ENCODE measurements at regions not wholly inside any gene's neighbourhood (a gene's known extent, or its start where the extent isn't known, plus 50 kb on each side); places are given as distances from the start of the nearest gene placed in this dataset.
"Not testable (repeated sequence)": the region's sequence is repeated elsewhere in the genome, so short reads cannot be mapped to it uniquely, and the experiment has no call there.

DNA sequence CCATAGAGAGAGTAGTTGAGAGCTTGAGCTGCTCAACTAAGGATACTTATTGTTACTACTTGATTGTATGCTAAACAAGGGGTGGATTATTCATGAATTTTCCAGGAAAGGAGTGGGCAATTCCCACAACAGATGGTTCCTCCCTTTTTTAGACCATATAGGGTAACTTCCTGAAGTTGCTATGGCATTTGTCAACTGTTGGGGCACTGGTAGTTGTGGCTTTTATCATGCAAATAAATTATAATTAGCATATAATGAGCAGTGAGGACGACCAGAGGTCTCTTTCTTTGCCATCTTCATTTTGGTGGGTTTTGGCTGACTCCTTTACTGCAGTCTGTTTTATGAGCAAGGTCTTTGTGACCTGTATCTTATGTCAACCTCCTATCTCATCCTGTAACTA is 1403.5 kb upstream of the PABPC4L start:
- DNase-seq = no peak

DNA sequence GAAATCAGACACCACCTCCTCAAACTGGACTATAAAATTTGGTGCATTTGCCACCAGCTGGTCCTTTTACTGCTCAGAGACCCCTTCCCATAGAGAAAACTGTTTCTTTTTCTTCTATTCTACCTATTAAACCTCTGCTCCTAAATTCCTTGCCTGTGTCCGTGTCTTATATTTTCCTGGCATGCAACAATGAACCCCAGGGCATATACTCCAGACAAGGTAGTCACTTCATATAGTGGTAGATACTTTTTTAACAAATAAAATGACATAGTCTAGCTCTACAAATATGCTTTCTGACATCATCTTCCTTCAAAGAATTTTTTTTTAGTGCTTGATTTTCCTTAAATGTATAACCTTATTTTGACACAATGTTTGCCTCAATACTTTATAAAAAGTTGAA is 1402.9 kb upstream of the PABPC4L start:
- DNase-seq = no peak

DNA sequence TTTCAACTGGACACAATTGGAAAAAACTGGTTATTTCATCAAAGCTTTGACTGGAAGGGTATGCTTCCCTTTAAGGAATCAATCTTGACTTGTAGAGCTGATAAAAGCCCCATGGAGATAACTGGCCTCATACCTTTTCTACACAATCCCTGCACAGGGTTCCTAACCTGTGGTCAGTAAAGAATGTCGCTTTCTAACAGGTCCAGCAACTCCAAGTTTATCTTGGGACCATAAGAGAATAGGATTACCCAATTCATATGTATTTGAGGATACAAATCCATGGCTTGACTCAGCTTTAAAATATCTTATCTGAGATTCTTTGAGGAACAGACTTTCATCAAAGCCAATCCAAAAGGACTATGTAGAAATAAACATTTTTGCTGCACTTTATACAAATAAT is 1399.8 kb upstream of the PABPC4L start:
- DNase-seq = no peak

DNA sequence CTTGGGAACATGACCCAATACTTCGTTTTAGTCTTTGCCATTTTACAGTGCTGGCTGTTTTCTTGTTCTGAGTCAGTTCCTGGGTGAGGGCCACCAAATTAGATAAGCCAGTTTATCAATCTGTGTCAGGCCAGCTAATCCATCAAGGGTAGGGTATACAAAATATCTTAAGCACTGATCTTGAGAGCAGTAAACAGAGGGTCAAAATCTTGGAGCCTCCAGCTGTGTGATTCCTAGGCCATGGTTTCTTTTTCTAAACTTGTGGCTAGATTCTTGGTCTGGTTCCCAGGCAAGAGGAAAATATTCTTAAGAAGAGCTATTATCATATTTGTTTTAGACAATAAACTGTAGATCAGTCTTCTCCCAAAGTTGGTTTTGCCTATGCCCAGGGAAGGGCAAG is 1396.6 kb upstream of the PABPC4L start:
- DNase-seq = no peak

DNA sequence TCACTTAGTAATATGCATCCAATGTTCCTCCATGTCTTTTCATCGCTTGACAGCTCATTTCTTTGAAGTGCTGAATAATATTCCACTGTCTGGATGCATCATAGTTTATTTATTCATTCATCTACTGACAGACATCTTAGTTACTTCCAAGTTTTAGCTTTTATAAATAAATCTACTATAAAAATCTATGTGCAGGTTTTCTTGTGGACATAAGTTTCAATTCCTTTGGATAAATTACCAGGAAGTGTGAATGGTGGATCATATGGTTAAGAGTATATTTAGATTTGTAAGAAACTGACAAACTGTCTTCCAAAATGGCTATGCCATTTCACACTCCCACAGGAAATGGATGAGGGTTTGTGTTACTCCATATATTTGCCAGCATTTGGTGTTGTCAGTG is 1392.9 kb upstream of the PABPC4L start:
- DNase-seq = no peak

DNA sequence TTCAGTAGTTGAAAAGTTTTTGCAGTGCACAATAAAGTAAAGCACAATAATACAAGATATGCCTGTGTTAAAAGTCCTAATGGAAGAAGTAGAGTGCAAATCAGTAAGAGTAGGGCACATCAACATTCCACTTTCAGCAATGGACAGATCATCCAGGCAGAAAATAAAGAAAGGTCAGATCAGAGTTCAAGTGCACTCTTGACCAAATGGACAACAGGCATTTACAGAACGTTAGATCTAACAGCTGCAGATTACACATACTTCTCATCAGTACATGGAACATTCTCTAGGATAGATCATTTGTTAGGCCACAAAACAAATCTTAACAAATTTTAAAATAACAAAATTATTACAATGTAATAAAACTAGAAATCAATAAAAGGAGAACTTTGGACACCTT is 1373.5 kb upstream of the PABPC4L start:
- DNase-seq = no peak

DNA sequence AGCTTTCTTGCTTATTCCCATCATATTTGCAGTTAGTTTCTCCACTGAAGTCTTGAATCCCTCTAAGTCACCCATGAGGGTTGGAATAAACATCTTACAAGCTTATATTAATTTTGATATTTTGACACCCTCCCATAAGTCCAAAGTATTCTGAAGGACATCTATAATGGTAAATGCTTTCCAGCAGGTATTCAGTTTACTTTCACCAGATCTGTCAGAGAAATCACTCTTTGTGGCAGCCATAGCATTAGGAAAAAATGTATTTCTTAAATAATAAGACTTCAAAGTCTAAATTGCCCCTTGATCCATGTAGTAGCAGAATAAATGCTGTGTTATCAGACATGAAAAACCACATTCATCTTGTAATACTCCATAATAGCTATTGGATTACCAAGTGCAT is 1371.7 kb upstream of the PABPC4L start:
- DNase-seq = no peak

DNA sequence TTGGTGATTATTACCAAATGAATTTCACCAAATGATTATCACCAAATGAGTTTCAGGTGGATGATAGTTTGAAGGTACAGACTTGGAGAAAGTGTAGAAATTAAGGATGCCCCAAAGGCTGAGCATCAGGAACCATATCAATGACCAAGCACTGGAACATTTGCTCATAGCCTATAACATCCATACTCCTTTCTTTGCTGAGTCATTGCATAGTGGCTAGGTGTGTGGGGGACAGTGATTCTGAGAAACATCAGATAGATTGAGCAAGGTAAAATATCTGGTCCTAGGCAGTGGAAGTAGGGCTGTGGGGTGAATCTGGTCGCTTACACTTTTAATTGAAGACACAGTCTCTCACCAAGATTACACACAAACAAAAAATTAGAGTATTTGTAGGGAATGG is 1362.5 kb upstream of the PABPC4L start:
- DNase-seq = no peak

DNA sequence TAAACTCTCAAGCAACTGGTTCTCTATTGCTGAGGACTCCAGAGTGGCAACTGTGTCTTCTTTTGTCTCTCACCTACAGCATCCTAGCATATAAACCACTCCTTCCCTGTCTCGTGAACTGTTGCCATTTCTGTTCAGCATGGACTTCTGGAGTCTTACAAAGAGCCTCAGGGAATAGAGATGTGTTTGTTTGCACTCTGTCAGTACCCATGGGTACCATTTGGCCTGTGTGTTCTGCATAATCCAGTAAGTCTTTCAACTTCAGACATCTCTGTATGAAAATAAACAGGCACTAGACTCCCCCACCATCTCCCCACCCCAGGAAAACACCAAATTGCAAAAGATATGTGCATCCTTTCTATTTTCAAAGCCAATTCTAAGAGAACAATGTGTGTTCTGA is 1351.6 kb upstream of the PABPC4L start:
- no peak for DNase-seq

DNA sequence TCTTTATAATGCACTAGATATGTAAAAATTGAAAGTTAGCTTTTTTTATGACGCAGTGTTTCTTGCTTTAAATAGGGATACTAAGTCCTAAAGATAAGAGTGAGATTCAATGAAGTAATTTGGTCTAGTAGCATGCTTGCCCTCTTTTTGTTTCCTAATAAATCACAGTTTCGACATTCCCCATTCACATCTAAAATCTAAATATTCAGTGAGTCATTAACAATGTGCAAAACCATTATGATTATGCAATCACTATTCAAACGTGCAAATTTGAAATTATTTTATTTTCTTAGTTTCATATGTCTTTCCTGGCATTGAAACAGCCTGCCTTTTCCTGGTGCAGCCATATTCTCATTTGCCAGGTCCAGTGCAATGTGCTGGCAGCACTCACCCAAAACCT is 1350.5 kb upstream of the PABPC4L start:
- no peak for DNase-seq

DNA sequence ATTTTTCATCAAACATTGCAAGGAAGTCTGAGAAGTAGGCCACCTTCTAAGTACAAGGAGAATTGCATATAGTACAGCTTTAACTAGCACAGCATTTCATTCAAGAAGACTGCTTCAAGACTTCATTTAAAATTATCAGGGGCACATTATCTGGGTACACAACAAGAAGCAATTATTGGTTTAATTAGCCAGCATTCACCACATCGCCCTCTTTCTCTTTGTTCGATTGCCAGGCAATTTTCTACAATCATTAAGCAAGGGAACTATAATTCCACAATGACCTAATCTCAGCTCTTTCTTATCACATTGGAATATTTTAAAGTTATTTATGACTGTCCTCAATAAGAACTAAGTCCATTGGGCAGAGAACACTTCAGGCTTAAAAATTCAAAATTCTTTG is 1347.1 kb upstream of the PABPC4L start:
- no peak for DNase-seq

DNA sequence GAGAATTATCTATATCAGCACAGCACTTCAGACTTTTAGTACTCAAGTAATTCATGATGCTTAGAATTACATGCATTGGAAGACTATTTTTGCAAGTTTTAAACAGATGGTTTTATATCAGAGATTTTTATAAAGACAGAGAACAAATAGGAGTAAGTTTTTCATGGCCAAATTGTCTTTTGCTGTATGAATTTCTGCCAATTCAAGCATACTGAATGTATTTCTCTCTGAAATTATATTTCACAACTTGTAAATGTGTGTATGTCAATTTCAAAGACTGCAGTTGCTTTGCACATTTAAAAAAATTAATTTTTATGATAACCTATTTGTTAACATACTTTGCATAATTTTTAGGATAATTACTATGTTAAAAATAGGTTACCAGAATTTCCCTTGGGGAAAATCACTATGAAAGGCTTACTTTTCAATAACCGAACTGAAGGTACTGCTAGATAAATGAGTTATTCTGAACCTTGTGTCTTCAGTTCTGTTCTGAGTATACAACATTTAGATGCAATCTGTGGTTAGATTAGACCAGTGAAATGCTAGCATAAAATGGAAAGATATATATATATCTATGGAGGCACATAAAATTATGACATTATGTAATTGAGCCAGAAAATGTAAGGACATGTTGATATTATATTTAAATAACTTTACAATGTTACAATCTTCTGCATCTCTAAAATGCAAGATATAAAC is 1344.2 kb upstream of the PABPC4L start:
- DNase-seq = no peak

DNA sequence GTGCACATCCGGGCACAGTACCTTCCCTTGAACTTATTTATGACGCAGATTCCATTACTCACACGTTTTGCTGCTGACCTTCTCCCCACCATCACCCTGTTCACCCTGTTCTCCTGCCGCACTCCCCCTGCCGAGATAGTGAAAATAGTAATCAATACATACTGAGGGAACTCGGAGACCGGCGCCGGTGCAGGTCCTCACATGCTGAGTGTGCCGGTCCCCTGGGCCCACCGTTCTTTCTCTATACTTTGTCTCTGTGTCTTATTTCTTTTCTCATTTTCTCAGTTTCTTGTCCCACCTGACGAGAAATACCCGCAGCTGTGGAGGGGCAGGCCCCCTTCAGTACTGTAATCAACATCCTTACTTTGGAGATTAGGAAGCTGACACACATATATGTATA is 1337.1 kb upstream of the PABPC4L start:
- DNase-seq = no peak

DNA sequence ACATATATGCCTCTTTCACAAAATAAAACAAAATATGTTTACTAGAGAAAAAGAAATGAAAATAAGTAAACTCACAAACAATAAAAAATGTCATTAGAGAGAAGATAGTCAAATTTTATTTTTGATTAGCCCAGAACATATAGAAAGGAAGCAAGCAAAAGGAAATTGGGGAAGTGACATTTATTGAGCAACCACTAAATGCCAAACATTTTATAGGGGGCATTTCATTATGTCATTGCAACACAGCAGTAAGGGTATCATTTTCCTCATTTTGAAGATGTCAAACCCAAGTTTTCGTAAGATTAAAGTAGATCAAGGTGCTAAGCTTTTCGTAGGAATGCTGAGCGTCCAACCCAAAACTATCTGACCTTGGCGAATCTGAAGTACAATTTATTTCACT is 1331.5 kb upstream of the PABPC4L start:
- no peak for DNase-seq

DNA sequence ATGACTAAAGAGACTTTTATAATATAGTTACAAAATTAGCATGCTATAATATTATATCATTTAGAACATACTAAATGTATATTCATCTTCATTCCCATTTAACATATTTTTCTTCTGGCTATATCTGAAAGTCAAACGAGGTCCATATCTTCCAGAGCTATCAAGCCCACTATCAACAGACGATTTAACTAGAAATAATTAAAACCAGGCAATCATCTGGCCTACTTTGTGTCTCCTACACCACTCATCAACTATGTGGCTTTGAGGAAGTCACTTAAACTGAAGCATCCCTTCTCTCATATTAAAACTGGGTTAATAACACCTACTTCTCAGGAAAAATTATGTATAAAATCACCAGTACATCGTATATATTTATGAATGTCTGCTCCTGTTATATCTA is 1330.5 kb upstream of the PABPC4L start:
- no peak for DNase-seq

DNA sequence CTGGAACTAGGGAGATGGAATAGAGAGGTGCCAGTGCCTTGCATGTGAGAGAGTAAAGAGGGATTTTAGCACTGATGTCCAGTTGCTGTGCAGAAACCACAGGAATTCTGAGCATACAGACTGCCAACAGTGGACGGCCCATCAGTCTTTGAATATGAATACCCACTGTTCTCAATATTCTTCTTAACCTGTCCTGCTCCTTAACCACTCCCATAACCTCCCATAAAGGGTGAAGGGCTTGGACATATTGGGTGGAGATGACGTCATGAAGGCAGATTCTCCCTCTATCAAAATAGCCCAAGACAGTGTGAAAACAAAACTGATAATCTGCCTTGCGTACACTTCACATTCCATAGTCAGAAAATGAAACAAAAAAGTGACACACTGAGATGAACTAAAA is 1313.7 kb upstream of the PABPC4L start:
- no peak for DNase-seq

DNA sequence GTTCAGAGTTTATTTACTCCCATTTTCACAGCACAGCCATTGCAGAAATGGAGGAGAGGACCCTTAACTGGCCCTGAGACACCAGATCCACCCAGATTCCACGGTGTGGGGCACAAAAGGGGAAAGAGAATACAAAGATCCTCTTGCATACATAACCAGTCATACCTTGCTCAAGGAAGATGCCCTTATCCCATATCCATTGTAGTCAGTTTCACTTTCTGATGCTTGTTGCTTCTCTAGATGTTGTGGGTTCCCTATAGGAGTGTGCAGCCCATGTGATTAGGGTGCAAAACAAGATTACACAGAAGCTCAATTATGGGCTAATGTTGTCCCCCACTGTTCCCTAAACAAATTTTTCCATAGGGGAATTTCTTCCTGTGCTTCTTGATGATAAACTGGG is 1309.0 kb upstream of the PABPC4L start:
- DNase-seq = no peak

DNA sequence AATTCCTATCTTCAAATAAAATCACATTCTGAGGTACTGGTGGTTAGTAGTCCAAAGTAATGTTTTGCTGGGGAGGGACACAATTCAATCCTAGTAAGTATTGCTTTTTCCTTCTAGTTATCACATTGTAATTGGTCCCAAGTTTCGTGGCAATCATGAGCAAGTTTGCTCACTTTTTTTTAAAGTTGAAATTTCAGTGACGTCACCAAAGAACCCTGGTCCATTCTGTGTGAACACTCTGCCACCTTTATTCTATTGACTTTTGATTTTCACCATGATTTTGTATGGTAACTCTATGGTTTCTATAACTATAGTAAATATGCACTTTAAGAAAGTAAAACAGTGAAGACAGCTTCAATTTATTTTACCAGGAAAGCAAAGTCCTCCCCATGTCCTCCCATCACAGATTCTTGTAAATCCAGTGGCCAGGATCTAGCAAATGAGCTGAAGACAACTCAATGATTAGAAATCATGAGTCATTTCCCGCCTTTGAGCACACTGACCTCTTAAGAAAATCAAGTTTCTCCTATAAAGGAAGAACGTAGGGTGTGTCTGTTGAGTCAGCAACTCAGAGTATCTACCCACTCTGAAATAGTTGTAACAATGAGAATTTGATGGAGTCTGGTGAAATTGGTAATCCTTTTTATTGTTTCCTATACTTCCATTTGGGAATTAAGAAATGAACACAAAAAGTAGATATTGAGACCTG is 1306.6 kb upstream of the PABPC4L start:
- DNase-seq = no peak

DNA sequence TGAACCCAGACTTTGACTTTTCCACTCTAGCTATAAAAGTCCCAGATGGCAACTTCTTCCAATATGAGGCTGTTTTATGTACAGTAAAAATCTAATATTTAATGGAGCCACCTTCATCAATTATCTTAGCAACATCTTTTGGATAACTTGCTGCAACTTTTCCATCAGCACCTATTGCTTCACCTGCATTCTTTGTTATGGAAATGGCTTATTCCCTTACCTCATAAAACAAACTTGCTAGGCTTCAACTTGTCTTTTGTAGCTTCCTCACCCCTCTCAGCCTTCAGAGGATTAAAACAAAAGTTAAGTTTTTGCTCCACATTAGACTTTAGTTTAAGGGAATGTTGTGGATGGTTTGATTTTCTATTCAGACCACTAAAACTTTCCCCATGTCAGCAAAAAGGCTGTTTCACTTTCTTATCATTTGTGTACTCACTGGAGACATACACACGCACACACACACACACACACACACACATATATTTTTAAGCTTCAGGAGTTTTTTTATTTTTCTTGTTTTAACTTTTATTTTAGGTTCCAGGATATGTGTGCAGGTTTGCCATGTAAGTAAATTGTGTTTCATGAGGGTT is 1296.1 kb upstream of the PABPC4L start:
- no peak for DNase-seq

DNA sequence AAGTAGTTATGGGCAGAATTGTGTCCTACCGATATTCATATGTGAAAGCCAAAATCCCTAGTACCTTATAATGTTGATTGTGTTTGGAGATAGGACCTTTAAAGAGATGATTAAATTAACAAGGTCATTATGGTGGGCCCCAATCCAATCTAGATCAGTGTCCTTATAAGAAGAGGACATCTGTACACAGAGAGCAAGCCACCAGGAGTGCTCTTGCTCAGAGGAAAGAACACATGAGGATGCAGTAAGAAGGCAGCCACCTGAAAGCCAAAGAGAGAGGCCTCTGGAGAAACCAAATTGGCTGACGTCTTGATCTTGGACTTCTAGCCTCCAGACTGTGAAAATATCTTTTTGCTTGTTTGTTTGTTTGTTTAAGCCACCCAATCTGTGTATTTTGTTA is 1290.8 kb upstream of the PABPC4L start:
- DNase-seq = no peak

DNA sequence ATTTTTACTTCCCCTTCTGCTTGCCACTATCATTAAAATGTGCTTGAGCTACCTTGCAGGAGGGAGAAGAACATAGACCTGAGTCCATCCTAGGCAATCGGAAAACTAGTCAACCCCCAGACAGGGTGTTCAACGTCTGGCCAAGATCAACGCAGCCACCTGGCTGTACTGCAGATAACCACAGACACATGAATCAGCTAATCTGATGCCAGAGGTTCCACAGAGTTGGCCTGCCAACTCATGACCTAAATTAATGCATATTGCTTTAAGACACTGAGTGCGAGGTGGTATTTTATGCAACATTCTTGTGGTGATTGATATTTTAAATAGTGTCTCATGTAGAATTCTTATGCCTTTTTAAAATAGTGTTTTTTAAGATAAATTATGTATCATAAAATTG is 1283.8 kb upstream of the PABPC4L start:
- no peak for DNase-seq

DNA sequence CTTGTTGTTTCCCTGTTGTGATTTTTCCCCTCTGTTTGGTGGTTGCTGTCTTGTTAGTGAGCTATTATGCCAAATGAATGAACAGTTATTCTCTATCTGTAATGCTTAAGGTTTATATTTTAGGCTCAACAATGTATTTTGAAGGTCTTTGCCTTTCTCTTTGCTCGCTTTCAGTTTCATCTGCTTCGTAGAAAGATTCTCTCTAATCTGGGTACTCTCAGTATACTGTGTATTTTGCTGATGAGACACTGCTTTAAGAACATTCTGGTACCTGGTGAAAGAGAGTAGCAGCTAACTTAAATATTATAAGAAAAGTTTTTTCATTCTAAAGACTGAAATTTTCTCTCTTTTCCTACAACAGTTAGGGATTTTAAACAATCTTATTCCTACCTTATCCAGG is 1274.7 kb upstream of the PABPC4L start:
- no peak for DNase-seq

DNA sequence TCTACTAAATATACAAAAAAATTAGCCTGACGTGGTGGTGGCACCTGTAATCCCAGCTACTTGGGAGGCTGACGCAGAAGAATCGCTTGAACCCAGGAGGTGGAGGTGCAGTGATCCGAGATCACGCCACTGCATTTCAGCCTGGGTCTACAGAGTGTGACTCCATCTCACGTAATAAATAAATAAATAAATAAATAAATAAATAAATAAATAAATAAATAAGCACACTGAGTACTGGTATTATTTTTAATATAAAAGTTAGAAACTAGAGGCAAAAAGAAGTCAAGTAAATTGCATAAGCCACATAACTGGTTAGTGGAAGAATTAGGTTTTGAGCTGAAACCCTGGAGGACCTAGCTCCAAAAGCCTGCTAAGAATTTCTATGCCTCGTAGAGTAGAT is 1262.7 kb upstream of the PABPC4L start:
- DNase-seq = no peak

DNA sequence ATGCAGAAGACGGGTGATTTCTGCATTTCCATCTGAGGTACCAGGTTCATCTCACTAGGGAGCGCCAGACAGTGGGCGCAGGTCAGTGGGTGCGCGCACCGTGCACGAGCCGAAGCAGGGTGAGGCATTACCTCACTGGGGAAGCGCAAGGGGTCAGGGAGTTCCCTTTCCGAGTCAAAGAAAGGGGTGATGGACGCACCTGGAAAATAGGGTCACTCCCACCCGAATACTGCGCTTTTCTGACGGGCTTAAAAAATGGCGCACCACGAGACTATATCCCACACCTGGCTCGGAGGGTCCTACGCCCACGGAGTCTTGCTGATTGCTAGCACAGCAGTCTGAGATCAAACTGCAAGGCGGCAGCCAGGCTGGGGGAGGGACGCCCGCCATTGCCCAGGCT is 1246.0 kb upstream of the PABPC4L start:
- DNase-seq = not testable (repeated sequence)

Measured in left kidney (tissue), 1 donor.